ENCODE measurements at regions not wholly inside any gene's neighbourhood (a gene's known extent, or its start where the extent isn't known, plus 50 kb on each side); places are given as distances from the start of the nearest gene placed in this dataset.

- H3K36me3 Mint-ChIP-seq (ENCODE audit: unreplicated experiment), result no peaks in the 10 kb centered on the region
- H3K4me1 Mint-ChIP-seq (ENCODE audit: unreplicated experiment), result peaks cover 51% of the 10 kb centered on the region
- TF ChIP-seq CTCF (IDR thresholded peaks at IDR 0.05), result no peak
- no peak overlapping the region for H3K4me3 Mint-ChIP-seq (ENCODE audit: unreplicated experiment)
- no peak overlapping the region for H3K27ac Mint-ChIP-seq (ENCODE audit: unreplicated experiment)
- peaks cover 4% of the 10 kb centered on the region for H3K9me3 Mint-ChIP-seq (ENCODE audit: unreplicated experiment)
- no peak for DNase-seq (ENCODE audit: extremely low spot score, unreplicated experiment)
- no peaks in the 10 kb centered on the region for H3K27me3 Mint-ChIP-seq (ENCODE audit: unreplicated experiment)
Measured at GRCh38 chr1:172930142-172930541, 120.6 kb downstream of the TNFSF18 start.

- Mint-ChIP-seq H3K27ac (ENCODE audit: unreplicated experiment) (no peak overlapping the region), H3K27me3 (ENCODE audit: unreplicated experiment) (no peaks in the 10 kb centered on the region), H3K4me3 (ENCODE audit: unreplicated experiment) (no peak overlapping the region), H3K36me3 (ENCODE audit: unreplicated experiment) (no peaks in the 10 kb centered on the region), H3K9me3 (ENCODE audit: unreplicated experiment) (peaks cover 7% of the 10 kb centered on the region), H3K4me1 (ENCODE audit: unreplicated experiment) (peaks cover 63% of the 10 kb centered on the region)
- no peak for TF ChIP-seq CTCF (IDR thresholded peaks at IDR 0.05)
- DNase-seq (ENCODE audit: extremely low spot score, unreplicated experiment), result no peak
Measured at GRCh38 chr1:172931340-172931739, 119.4 kb downstream of the TNFSF18 start.

GRCh38 chr1:172931761-172932160 is 119.0 kb downstream of the TNFSF18 start:
- H3K9me3 Mint-ChIP-seq (ENCODE audit: unreplicated experiment), result peaks cover 7% of the 10 kb centered on the region
- H3K27me3 Mint-ChIP-seq (ENCODE audit: unreplicated experiment), result no peaks in the 10 kb centered on the region
- no peak overlapping the region for H3K4me3 Mint-ChIP-seq (ENCODE audit: unreplicated experiment)
- H3K27ac Mint-ChIP-seq (ENCODE audit: unreplicated experiment), result no peak overlapping the region
- H3K4me1 Mint-ChIP-seq (ENCODE audit: unreplicated experiment), result peaks cover 63% of the 10 kb centered on the region
- no peak for TF ChIP-seq CTCF (IDR thresholded peaks at IDR 0.05)
- no peaks in the 10 kb centered on the region for H3K36me3 Mint-ChIP-seq (ENCODE audit: unreplicated experiment)
- no peak for DNase-seq (ENCODE audit: extremely low spot score, unreplicated experiment)

- no peak for DNase-seq (ENCODE audit: extremely low spot score, unreplicated experiment)
- no peaks in the 10 kb centered on the region for H3K27me3 Mint-ChIP-seq (ENCODE audit: unreplicated experiment)
- H3K9me3 Mint-ChIP-seq (ENCODE audit: unreplicated experiment), result peaks cover 7% of the 10 kb centered on the region
- peaks cover 58% of the 10 kb centered on the region for H3K4me1 Mint-ChIP-seq (ENCODE audit: unreplicated experiment)
- TF ChIP-seq CTCF (IDR thresholded peaks at IDR 0.05), result no peak
- H3K27ac Mint-ChIP-seq (ENCODE audit: unreplicated experiment), result peak overlapping the region; percentile 96
- H3K4me3 Mint-ChIP-seq (ENCODE audit: unreplicated experiment), result no peak overlapping the region
- no peaks in the 10 kb centered on the region for H3K36me3 Mint-ChIP-seq (ENCODE audit: unreplicated experiment)
Measured at GRCh38 chr1:172932981-172933380, 117.8 kb downstream of the TNFSF18 start.

- Mint-ChIP-seq H3K4me3 (ENCODE audit: unreplicated experiment) (peak overlapping the region; percentile 24), H3K36me3 (ENCODE audit: unreplicated experiment) (no peaks in the 10 kb centered on the region), H3K27ac (ENCODE audit: unreplicated experiment) (peak overlapping the region; percentile 96), H3K9me3 (ENCODE audit: unreplicated experiment) (peaks cover 7% of the 10 kb centered on the region), H3K4me1 (ENCODE audit: unreplicated experiment) (peaks cover 46% of the 10 kb centered on the region), H3K27me3 (ENCODE audit: unreplicated experiment) (no peaks in the 10 kb centered on the region)
- no peak for DNase-seq (ENCODE audit: extremely low spot score, unreplicated experiment)
- TF ChIP-seq CTCF (IDR thresholded peaks at IDR 0.05), result no peak
Measured at GRCh38 chr1:172934417-172934762, 116.4 kb downstream of the TNFSF18 start.
